SK-N-SH (cell line): ENCODE measurements at regions not wholly inside any gene's neighbourhood (a gene's known extent, or its start where the extent isn't known, plus 50 kb on each side); places are given as distances from the start of the nearest gene placed in this dataset.

Experiments
- CTCF ChIP-seq: fragments of 200-600 bp; sonication (generic); IDR thresholded peaks from 2 replicates; pipeline ENCODE4 v1.6.1; 2017; ENCODE audit warnings: antibody characterized with exemption, mild to moderate bottlenecking, moderate library complexity
- ELF1 ChIP-seq: IDR thresholded peaks from 2 replicates; pipeline ENCODE4 v1.4.0; 2012
- MEF2A ChIP-seq: IDR thresholded peaks from 2 replicates; pipeline ENCODE4 v1.4.0; 2012; ENCODE audit warnings: low read depth, borderline replicate concordance
- POLR2AphosphoS5 ChIP-seq: IDR thresholded peaks from 2 replicates; pipeline ENCODE4 v1.6.1; 2012; ENCODE audit warnings: low read depth, low read length
- RAD21 ChIP-seq: IDR thresholded peaks from 2 replicates; pipeline ENCODE4 v1.6.1; 2012; ENCODE audit warnings: mild to moderate bottlenecking, low read length
- REST ChIP-seq: IDR thresholded peaks from 2 replicates; pipeline ENCODE4 v1.6.1; 2012; ENCODE audit warnings: mild to moderate bottlenecking, low read depth, low read length, moderate library complexity
- RFX5 ChIP-seq: IDR thresholded peaks from 2 replicates; pipeline ENCODE4 v1.6.1; 2012; ENCODE audit warnings: mild to moderate bottlenecking, improper control_type of control experiment, low read length
- SIN3A ChIP-seq: IDR thresholded peaks from 2 replicates; pipeline ENCODE4 v1.6.1; 2012; ENCODE audit warnings: low read depth, mild to moderate bottlenecking, low read length, moderate library complexity, borderline replicate concordance
- TAF1 ChIP-seq: IDR thresholded peaks from 2 replicates; pipeline ENCODE4 v1.6.1; 2012; ENCODE audit warnings: low read depth, mild to moderate bottlenecking, low read length, moderate library complexity, borderline replicate concordance
- USF1 ChIP-seq: IDR thresholded peaks from 2 replicates; pipeline ENCODE4 v1.4.0; 2012; ENCODE audit warnings: low read depth, borderline replicate concordance
- USF2 ChIP-seq: fragments of 150-350 bp; IDR thresholded peaks from 2 replicates; pipeline ENCODE4 v1.6.1; 2017; ENCODE audit warnings: antibody characterized with exemption, low read length, low read depth, borderline replicate concordance

GRCh38 chr5:40121236-40121635, 558.5 kb upstream of the PTGER4 start:
- TF ChIP-seq CTCF (no peak), REST (no peak), TAF1 (no peak), USF2 (no peak), POLR2AphosphoS5 (no peak), RFX5 (no peak), RAD21 (no peak), SIN3A (no peak), MEF2A (no peak), USF1 (no peak), ELF1 (no peak)
